Ishikawa (cell line): ENCODE measurements at regions not wholly inside any gene's neighbourhood (a gene's known extent, or its start where the extent isn't known, plus 50 kb on each side); places are given as distances from the start of the nearest gene placed in this dataset.

Experiments used
- CEBPB ChIP-seq: IDR thresholded peaks from 2 replicates; pipeline ENCODE4 v1.6.1; 2012
- CREB1 ChIP-seq: IDR thresholded peaks from 2 replicates; pipeline ENCODE4 v1.6.1; 2012; ENCODE audit warnings: low read depth
- EGR1 ChIP-seq: IDR thresholded peaks from 2 replicates; pipeline ENCODE4 v1.6.1; 2012
- EP300 ChIP-seq: IDR thresholded peaks from 2 replicates; pipeline ENCODE4 v1.6.1; 2012; ENCODE audit warnings: borderline replicate concordance
- FOXM1 ChIP-seq: IDR thresholded peaks from 2 replicates; pipeline ENCODE4 v1.6.1; 2012; ENCODE audit warnings: low read depth, borderline replicate concordance
- NFIC ChIP-seq: IDR thresholded peaks from 2 replicates; pipeline ENCODE4 v1.6.1; 2012
- RAD21 ChIP-seq: IDR thresholded peaks from 2 replicates; pipeline ENCODE4 v1.6.1; 2012; ENCODE audit warnings: low read depth
- TAF1 ChIP-seq: IDR thresholded peaks from 2 replicates; pipeline ENCODE4 v1.6.1; 2012; ENCODE audit warnings: low read depth, mild to moderate bottlenecking
- TCF12 ChIP-seq: IDR thresholded peaks from 2 replicates; pipeline ENCODE4 v1.6.1; 2012; ENCODE audit warnings: low read depth
- TEAD4 ChIP-seq: IDR thresholded peaks from 2 replicates; pipeline ENCODE4 v1.6.1; 2012
- YY1 ChIP-seq: IDR thresholded peaks from 2 replicates; pipeline ENCODE4 v1.6.1; 2012; ENCODE audit warnings: low read depth
- ZBTB7A ChIP-seq: IDR thresholded peaks from 2 replicates; pipeline ENCODE4 v1.6.1; 2012; ENCODE audit warnings: low read depth
- TF ChIP-seq, protein P1 (sequence below): IDR thresholded peaks from 2 replicates; pipeline ENCODE4 v1.6.1; 2012
- TF ChIP-seq, protein P2 (sequence below): IDR thresholded peaks from 2 replicates; pipeline ENCODE4 v1.6.1; 2012
- TF ChIP-seq, protein P3 (sequence below): IDR thresholded peaks from 2 replicates; pipeline ENCODE4 v1.6.1; 2012; ENCODE audit warnings: low read depth, mild to moderate bottlenecking

DNA sequence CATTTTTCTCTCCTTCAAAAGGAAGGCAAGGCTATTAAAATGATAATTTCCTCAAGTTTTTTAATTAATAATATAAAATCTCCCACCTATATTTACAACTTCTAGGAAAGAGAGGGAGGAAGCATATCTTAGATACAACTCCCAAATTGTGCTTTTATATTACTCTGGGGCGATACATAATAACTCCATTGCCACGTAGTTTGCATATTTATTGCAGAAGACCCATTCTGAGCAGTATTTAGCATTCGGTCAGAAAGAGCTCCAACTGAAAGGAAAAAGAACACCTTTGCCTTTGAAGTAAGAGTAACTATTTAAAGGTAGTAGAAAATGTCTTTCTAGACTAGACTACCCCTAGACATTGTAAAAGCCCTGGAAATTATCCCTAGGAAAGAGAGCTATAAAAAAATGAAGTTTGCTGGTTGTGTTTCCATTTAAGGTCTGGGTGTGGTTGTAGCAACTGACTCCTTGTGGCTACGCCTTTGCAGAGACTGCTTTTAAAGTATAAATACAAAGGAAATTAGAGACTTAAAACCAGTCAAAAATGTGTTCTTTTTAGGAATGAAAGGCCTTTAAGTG is 566.1 kb downstream of the ZNF608 start:
- TF ChIP-seq EGR1 (no peak), YY1 (no peak), ZBTB7A (no peak)
- TF ChIP-seq, protein P1, sequence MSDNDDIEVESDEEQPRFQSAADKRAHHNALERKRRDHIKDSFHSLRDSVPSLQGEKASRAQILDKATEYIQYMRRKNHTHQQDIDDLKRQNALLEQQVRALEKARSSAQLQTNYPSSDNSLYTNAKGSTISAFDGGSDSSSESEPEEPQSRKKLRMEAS, result no peak

DNA sequence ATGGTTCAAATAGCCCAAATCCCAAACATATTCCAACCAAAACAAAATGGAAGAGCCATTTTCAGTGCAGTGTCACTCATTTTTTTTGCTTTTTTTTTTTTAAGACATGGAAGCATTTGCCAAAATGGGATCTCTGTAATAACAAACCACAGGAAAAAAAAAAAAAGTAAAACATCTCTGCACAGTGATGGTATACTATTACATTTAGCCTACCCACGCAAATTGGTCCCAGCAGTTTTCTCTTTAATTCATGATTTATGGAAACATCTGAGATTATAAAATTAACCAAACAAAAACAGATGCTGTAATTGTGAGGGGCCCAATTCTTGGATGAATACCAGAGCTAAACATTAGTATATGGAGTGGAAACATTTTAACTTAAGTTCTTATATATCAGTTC is 566.6 kb downstream of the ZNF608 start:
- TF ChIP-seq ZBTB7A, result no peak
- no peak for TF ChIP-seq TCF12
- TF ChIP-seq, protein P1, result no peak
- TF ChIP-seq FOXM1, result no peak
- no peak for TF ChIP-seq CEBPB
- no peak for TF ChIP-seq EGR1
- no peak for TF ChIP-seq CREB1

DNA sequence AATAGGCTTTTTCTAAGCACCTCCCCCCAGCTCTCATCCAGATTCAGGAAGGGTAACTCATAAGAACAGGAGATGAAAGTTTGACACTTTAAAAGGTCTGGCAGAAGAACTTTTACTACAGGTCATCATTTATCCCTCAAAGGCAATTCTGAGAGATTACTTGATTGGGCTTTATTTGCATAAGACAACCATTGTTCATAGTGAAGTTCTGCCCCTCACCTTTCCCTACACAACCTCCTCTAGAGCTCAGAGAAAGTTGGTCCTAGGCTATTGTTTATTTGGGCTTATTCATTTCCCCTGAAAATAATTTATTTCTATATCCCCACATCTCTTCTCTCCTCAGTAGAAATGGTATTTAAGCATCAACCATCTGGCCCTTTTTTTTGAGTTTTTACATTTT is 568.4 kb downstream of the ZNF608 start:
- TF ChIP-seq RAD21 (no peak), TAF1 (no peak), FOXM1 (no peak), YY1 (no peak), TCF12 (no peak), NFIC (no peak)
- TF ChIP-seq, protein P2, sequence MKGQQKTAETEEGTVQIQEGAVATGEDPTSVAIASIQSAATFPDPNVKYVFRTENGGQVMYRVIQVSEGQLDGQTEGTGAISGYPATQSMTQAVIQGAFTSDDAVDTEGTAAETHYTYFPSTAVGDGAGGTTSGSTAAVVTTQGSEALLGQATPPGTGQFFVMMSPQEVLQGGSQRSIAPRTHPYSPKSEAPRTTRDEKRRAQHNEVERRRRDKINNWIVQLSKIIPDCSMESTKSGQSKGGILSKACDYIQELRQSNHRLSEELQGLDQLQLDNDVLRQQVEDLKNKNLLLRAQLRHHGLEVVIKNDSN, result no peak

DNA sequence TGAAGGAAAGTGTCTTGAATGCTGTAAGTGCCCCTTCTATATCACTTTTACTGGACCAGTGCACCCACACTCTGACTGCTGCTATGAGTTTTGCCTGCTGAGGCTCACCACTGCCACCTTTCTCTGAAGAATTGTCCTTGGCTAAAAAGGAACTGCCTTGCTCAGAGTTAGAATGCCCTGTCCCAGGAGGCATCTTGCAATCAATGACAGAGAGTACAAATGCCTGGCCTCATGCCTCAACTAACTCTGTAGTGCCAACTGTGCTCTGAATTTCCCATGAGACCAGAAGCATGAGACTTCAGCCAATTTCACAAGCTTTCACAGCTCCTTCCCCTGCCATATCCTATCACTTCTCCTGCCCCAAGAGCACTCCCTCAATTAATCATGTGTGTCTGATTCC is 569.7 kb downstream of the ZNF608 start:
- no peak for TF ChIP-seq EGR1
- no peak for TF ChIP-seq TCF12
- TF ChIP-seq TAF1, result no peak
- TF ChIP-seq, protein P3, sequence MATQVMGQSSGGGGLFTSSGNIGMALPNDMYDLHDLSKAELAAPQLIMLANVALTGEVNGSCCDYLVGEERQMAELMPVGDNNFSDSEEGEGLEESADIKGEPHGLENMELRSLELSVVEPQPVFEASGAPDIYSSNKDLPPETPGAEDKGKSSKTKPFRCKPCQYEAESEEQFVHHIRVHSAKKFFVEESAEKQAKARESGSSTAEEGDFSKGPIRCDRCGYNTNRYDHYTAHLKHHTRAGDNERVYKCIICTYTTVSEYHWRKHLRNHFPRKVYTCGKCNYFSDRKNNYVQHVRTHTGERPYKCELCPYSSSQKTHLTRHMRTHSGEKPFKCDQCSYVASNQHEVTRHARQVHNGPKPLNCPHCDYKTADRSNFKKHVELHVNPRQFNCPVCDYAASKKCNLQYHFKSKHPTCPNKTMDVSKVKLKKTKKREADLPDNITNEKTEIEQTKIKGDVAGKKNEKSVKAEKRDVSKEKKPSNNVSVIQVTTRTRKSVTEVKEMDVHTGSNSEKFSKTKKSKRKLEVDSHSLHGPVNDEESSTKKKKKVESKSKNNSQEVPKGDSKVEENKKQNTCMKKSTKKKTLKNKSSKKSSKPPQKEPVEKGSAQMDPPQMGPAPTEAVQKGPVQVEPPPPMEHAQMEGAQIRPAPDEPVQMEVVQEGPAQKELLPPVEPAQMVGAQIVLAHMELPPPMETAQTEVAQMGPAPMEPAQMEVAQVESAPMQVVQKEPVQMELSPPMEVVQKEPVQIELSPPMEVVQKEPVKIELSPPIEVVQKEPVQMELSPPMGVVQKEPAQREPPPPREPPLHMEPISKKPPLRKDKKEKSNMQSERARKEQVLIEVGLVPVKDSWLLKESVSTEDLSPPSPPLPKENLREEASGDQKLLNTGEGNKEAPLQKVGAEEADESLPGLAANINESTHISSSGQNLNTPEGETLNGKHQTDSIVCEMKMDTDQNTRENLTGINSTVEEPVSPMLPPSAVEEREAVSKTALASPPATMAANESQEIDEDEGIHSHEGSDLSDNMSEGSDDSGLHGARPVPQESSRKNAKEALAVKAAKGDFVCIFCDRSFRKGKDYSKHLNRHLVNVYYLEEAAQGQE, result no peak
- no peak for TF ChIP-seq NFIC
- TF ChIP-seq, protein P1, result no peak
- TF ChIP-seq ZBTB7A, result no peak
- no peak for TF ChIP-seq FOXM1
- no peak for TF ChIP-seq CREB1
- TF ChIP-seq RAD21, result no peak; the same call in 1 of the 2 replicates
- no peak for TF ChIP-seq TEAD4
- TF ChIP-seq, protein P2, result no peak
- no peak for TF ChIP-seq EP300
- TF ChIP-seq YY1, result no peak
- TF ChIP-seq CEBPB, result no peak

DNA sequence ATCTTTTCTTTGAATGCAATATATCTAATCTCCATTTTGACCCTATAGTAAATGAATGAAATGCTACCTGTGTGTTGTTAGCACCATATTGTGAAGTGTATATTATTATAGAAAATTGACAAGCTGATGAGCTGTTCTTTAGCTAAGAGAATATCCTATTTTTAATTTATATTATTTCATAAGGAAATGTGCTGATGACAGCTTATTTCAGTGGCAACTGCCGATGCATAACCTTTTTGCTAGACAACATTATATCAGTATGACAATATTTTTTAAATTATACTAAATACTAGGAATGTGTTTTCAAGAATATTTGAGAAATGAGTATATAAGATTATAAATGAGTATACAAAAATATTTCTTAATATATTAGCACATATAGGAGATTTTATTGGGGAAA is 573.1 kb downstream of the ZNF608 start:
- TF ChIP-seq YY1 (no peak), EGR1 (no peak), EP300 (no peak), TEAD4 (no peak), TCF12 (no peak), CREB1 (no peak), FOXM1 (no peak), ZBTB7A (no peak), RAD21 (no peak), CEBPB (no peak), NFIC (no peak), TAF1 (no peak)
- TF ChIP-seq, protein P1, result no peak
- TF ChIP-seq, protein P3, result no peak
- TF ChIP-seq, protein P2, result no peak
